ENCODE measurements at regions not wholly inside any gene's neighbourhood (a gene's known extent, or its start where the extent isn't known, plus 50 kb on each side); places are given as distances from the start of the nearest gene placed in this dataset.

GRCh38 chr2:9772035-9772998 lies 71.0 kb upstream of the TAF1B start:
- DNase-seq (ENCODE audit: low read depth): no peak

- no peak for DNase-seq (ENCODE audit: low read depth)
Measured at GRCh38 chr2:9772999-9773902, 70.0 kb upstream of the TAF1B start.

- DNase-seq (ENCODE audit: low read depth): no peak
Measured at GRCh38 chr2:9773903-9774239, 69.4 kb upstream of the TAF1B start.

- no peak for DNase-seq (ENCODE audit: low read depth)
Measured at GRCh38 chr2:9774266-9774665, 69.0 kb upstream of the TAF1B start.

- no peak for DNase-seq (ENCODE audit: low read depth)
Measured at GRCh38 chr2:9775351-9775750, 67.9 kb upstream of the TAF1B start.

GRCh38 chr2:9775999-9776712 lies 67.1 kb upstream of the TAF1B start:
- DNase-seq (ENCODE audit: low read depth): no peak

- no peak for DNase-seq (ENCODE audit: low read depth)
Measured at GRCh38 chr2:9777081-9777480, 66.2 kb upstream of the TAF1B start.

- DNase-seq (ENCODE audit: low read depth): no peak
Measured at GRCh38 chr2:9778012-9778411, 65.3 kb upstream of the TAF1B start.

- no peak for DNase-seq (ENCODE audit: low read depth)
Measured at GRCh38 chr2:9778471-9779316, 64.6 kb upstream of the TAF1B start.

- DNase-seq (ENCODE audit: low read depth): no peak
Measured at GRCh38 chr2:9779596-9780264, 63.5 kb upstream of the TAF1B start.

GRCh38 chr2:9780368-9781130 lies 62.7 kb upstream of the TAF1B start:
- DNase-seq (ENCODE audit: low read depth): no peak

GRCh38 chr2:9781252-9781651 lies 62.0 kb upstream of the TAF1B start:
- DNase-seq (ENCODE audit: low read depth): no peak

GRCh38 chr2:9782197-9782719 lies 61.0 kb upstream of the TAF1B start:
- no peak for DNase-seq (ENCODE audit: low read depth)

GRCh38 chr2:9789371-9789770 lies 53.9 kb upstream of the TAF1B start:
- no peak for DNase-seq (ENCODE audit: low read depth)

- no peak for DNase-seq (ENCODE audit: low read depth)
Measured at GRCh38 chr2:9790702-9791225, 52.5 kb upstream of the TAF1B start.

GRCh38 chr2:9791711-9792110 lies 51.6 kb upstream of the TAF1B start:
- DNase-seq (ENCODE audit: low read depth): no peak

GRCh38 chr2:9793156-9793917 lies 49.9 kb upstream of the TAF1B start:
- DNase-seq (ENCODE audit: low read depth): no peak
